HepG2 (cell line): ENCODE measurements at regions not wholly inside any gene's neighbourhood (a gene's known extent, or its start where the extent isn't known, plus 50 kb on each side); places are given as distances from the start of the nearest gene placed in this dataset.

ENCODE experiments used
- E2F1 ChIP-seq: sonication (generic); formaldehyde crosslinking; IDR thresholded peaks from 2 replicates; pipeline ENCODE4 v1.5.0; 2020; ENCODE audit warnings: missing genetic modification reagents
- HNF4A ChIP-seq: sonication (generic); formaldehyde crosslinking; IDR thresholded peaks from 2 replicates; pipeline ENCODE4 v1.4.0; 2020; ENCODE audit warnings: missing genetic modification reagents
- IKZF1 ChIP-seq: fragments of 450-650 bp; IDR thresholded peaks from 2 replicates; pipeline ENCODE4 v1.7.1; 2016
- MAZ ChIP-seq, 2 experiments: sonication (generic) in 1 of 2; formaldehyde crosslinking in 1 of 2; IDR thresholded peaks; 2 replicates each; pipeline versions ENCODE4 v1.5.0 to v1.6.1; 2012 to 2020; ENCODE audit warnings: low read depth in 2 of 2, mild to moderate bottlenecking in 2 of 2, borderline replicate concordance in 1 of 2, improper control_type of control experiment in 1 of 2, low read length in 1 of 2, missing genetic modification reagents in 1 of 2, moderate library complexity in 1 of 2
- SP1 ChIP-seq, 2 experiments: fragments of 450-650 bp in 1 of 2; sonication (generic) in 1 of 2; formaldehyde crosslinking in 1 of 2; IDR thresholded peaks; 2 replicates each; pipeline versions ENCODE4 v1.4.0 to v1.6.1; 2016 to 2020; ENCODE audit warnings: missing genetic modification reagents in 1 of 2
- TERF1 ChIP-seq: sonication (generic); formaldehyde crosslinking; IDR thresholded peaks from 2 replicates; pipeline ENCODE4 v1.8.0; 2022; ENCODE audit warnings: mild to moderate bottlenecking, missing genetic modification reagents, moderate library complexity
- TMF1 ChIP-seq: sonication (generic); formaldehyde crosslinking; IDR thresholded peaks from 2 replicates; pipeline ENCODE4 v1.8.1; 2022; ENCODE audit warnings: low read depth, missing genetic modification reagents
- ZEB1 ChIP-seq: IDR thresholded peaks from 2 replicates; pipeline ENCODE4 v1.6.1; 2012; ENCODE audit warnings: mild to moderate bottlenecking, low read depth, inconsistent platforms; ENCODE audit not compliant: insufficient replicate concordance
- ZFP62 ChIP-seq: sonication (generic); formaldehyde crosslinking; IDR thresholded peaks from 2 replicates; pipeline ENCODE4 v1.4.0; 2020; ENCODE audit warnings: missing genetic modification reagents
- TF ChIP-seq, protein P1 (sequence below): sonication (generic); formaldehyde crosslinking; IDR thresholded peaks from 2 replicates; pipeline ENCODE4 v1.8.0; 2022; ENCODE audit warnings: missing genetic modification reagents, mild to moderate bottlenecking, moderate library complexity, borderline replicate concordance
- TF ChIP-seq, protein P2 (sequence below): sonication (generic); formaldehyde crosslinking; IDR thresholded peaks from 2 replicates; pipeline ENCODE4 v1.4.0; 2020; ENCODE audit warnings: missing genetic modification reagents

DNA sequence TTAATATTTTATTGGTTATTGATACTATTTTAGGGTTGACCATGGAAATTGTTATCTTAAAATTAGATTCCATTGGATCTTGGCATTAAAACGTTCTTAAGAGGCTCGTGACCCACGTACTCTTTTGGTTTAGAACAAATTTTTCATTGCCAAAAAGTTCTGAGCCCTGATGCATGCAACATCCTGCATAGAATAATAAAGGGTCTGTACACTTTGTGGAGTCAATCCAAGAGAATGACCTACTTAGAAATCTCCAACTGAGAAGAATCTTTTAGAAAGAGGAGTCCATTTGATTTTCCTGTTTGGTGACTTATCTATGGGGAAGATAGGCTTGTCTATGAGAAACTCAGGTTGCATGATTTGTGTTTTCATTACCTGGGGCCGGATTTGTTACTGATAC is 404.2 kb upstream of the RGMA start:
- TF ChIP-seq HNF4A (CRISPR knock-in tag), result no peak
- no peak for TF ChIP-seq ZFP62 (CRISPR knock-in tag)
- no peak for TF ChIP-seq ZEB1
- TF ChIP-seq SP1 (IDR thresholded peaks at IDR 0.05), result no peak
- no peak for TF ChIP-seq SP1 (CRISPR knock-in tag; IDR thresholded peaks at IDR 0.05)
- no peak for TF ChIP-seq IKZF1
- TF ChIP-seq TERF1 (CRISPR knock-in tag), result no peak
- no peak for TF ChIP-seq TMF1
- TF ChIP-seq, protein P1, sequence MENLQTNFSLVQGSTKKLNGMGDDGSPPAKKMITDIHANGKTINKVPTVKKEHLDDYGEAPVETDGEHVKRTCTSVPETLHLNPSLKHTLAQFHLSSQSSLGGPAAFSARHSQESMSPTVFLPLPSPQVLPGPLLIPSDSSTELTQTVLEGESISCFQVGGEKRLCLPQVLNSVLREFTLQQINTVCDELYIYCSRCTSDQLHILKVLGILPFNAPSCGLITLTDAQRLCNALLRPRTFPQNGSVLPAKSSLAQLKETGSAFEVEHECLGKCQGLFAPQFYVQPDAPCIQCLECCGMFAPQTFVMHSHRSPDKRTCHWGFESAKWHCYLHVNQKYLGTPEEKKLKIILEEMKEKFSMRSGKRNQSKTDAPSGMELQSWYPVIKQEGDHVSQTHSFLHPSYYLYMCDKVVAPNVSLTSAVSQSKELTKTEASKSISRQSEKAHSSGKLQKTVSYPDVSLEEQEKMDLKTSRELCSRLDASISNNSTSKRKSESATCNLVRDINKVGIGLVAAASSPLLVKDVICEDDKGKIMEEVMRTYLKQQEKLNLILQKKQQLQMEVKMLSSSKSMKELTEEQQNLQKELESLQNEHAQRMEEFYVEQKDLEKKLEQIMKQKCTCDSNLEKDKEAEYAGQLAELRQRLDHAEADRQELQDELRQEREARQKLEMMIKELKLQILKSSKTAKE (CRISPR knock-in tag), result no peak
- TF ChIP-seq, protein P2, sequence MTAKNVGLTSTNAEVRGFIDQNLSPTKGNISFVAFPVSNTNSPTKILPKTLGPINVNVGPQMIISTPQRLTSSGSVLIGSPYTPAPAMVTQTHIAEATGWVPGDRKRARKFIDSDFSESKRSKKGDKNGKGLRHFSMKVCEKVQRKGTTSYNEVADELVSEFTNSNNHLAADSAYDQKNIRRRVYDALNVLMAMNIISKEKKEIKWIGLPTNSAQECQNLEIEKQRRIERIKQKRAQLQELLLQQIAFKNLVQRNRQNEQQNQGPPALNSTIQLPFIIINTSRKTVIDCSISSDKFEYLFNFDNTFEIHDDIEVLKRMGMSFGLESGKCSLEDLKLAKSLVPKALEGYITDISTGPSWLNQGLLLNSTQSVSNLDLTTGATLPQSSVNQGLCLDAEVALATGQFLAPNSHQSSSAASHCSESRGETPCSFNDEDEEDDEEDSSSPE, result no peak
- no peak for TF ChIP-seq MAZ (IDR thresholded peaks at IDR 0.05; ENCODE audit: borderline replicate concordance, low read depth, low read length)
- no peak for TF ChIP-seq MAZ (CRISPR knock-in tag; IDR thresholded peaks at IDR 0.05; ENCODE audit: low read depth)
- TF ChIP-seq E2F1, result no peak
